AG04449 (cell line): ENCODE measurements at regions not wholly inside any gene's neighbourhood (a gene's known extent, or its start where the extent isn't known, plus 50 kb on each side); places are given as distances from the start of the nearest gene placed in this dataset.

ENCODE experiments used
- CTCF ChIA-PET: fragments of 350-600 bp; formaldehyde crosslinking; extraction: SDS; loops from one replicate; lab custom pipeline; 2021; ENCODE audit warnings: antibody characterized with exemption; lab: Yijun Ruan, JAX
- POLR2A ChIA-PET: fragments of 400-600, 350-600 bp; formaldehyde crosslinking; extraction: SDS; loops from one replicate; lab custom pipeline; 2020; ENCODE audit warnings: antibody characterized with exemption, inconsistent platforms; lab: Yijun Ruan, JAX
- DNase-seq: peaks from one replicate; pipeline ENCODE4 v3.0.0-alpha.2; 2010; ENCODE audit warnings: low read depth, low spot score
- H3K4me3 ChIP-seq: 2 replicates; pipeline ENCODE4 v1.5.1; 2011; ENCODE audit warnings: low read depth, mild to moderate bottlenecking, control low read depth, low read length
- CTCF ChIP-seq: IDR thresholded peaks from one replicate; pipeline ENCODE4 v1.5.1; 2011; ENCODE audit warnings: mild to moderate bottlenecking, moderate library complexity, low read length, control low read depth, inconsistent platforms; ENCODE audit not compliant: insufficient read depth; ENCODE audit errors: missing control alignments

- no peak overlapping the region for H3K4me3 ChIP-seq
- TF ChIP-seq CTCF: no peak
- DNase-seq: no peak
- ChIA-PET POLR2A (interaction anchor here (0.6 kb wide), 1 partner anchor 955 kb away, joined by 4 read pairs; no protein-coding TSS in a partner anchor), CTCF (interaction anchor here (0.7 kb wide), 1 partner anchor 12 kb away, joined by 3 read pairs; no protein-coding TSS in a partner anchor)
These were observed 142.7 kb downstream of the TBX5 start for GRCh38 chr12:114263056-114263805.

- no peak overlapping the region for H3K4me3 ChIP-seq
- ChIA-PET POLR2A (no interaction called here), CTCF (interaction anchor here (0.6 kb wide), 1 partner anchor 27 kb away, joined by 3 read pairs; no protein-coding TSS in a partner anchor)
- TF ChIP-seq CTCF: no peak
- DNase-seq: no peak
These were observed 148.3 kb downstream of the TBX5 start for GRCh38 chr12:114257687-114258086.

- DNase-seq: no peak
- POLR2A ChIA-PET: no interaction called here
- CTCF ChIA-PET: no interaction called here
- TF ChIP-seq CTCF: no peak
- H3K4me3 ChIP-seq: no peak overlapping the region
These were observed 150.9 kb downstream of the TBX5 start for GRCh38 chr12:114254998-114255397.

- POLR2A ChIA-PET: no interaction called here
- no peak for TF ChIP-seq CTCF
- CTCF ChIA-PET: no interaction called here
These were observed 151.8 kb downstream of the TBX5 start for GRCh38 chr12:114253976-114254778.

DNA sequence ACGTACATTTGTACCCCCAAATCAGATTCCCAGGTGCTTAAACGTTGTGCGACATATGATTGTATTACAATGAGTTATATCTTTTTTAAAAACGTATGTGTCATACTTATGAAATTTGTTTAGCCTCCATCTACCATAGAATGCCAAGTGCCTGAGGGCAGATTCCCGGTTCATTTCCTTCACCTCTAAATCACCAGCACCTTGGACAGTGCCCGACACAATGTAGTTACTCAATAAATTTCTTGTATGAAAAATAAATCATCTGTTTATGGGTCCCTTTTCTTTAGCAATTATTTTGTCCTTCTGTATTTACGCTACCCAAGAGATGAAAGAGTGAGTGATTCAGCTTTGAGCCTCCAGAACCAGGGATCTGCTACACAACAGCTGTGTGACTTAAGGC lies 157.4 kb downstream of the TBX5 start:
- CTCF ChIA-PET: no interaction called here
- POLR2A ChIA-PET: no interaction called here
- no peak overlapping the region for H3K4me3 ChIP-seq
- TF ChIP-seq CTCF: no peak
- no peak for DNase-seq

More at GRCh38 chr12:114253976-114254778, 151.8 kb downstream of the TBX5 start:
- no peak overlapping the region for H3K4me3 ChIP-seq
- DNase-seq: no peak

DNA sequence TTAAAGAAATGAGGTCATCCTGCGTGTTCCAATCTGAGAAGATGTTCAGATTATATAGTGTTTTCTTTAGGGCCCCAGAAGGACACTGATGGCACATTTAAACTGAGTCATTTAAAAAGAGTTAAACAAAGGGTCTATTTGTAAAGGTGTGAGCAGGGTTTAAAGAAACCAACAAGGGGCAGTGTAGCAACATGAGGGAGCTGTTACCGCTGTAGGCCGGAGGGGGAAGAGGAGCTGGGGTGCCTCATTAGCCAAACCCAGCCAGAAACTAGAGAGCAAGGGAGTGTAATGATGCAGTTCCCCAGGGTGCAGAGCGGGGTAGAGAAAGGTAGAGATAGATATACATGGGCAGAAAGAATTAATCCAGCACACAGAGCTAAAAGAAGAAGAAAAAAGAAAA lies 160.4 kb downstream of the TBX5 start:
- no peak for TF ChIP-seq CTCF
- DNase-seq: no peak
- ChIA-PET CTCF (no interaction called here), POLR2A (no interaction called here)
- no peak overlapping the region for H3K4me3 ChIP-seq
